ENCODE measurements at regions not wholly inside any gene's neighbourhood (a gene's known extent, or its start where the extent isn't known, plus 50 kb on each side); places are given as distances from the start of the nearest gene placed in this dataset.

GRCh38 chr2:153109793-153110192 lies 368.8 kb downstream of the RPRM start:
- TF ChIP-seq CTCF (conservative IDR thresholded peaks at IDR 0.05; ENCODE audit: low read depth in 2 of 2) (no peak), POLR2AphosphoS5 (IDR thresholded peaks at IDR 0.05; ENCODE audit: low read depth) (no peak), EZH2phosphoT487 (IDR thresholded peaks at IDR 0.05; ENCODE audit: unreplicated experiment) (no peak), EZH2 (IDR thresholded peaks at IDR 0.05; ENCODE audit: low read depth, unreplicated experiment) (no peak), REST (IDR thresholded peaks at IDR 0.05; ENCODE audit: unreplicated experiment) (no peak), ZNF462 (CRISPR knock-in tag; IDR thresholded peaks at IDR 0.05) (no peak), ZNF331 (CRISPR knock-in tag; IDR thresholded peaks at IDR 0.05; ENCODE audit: low read depth) (no peak)

Data from GM23338 (cell line).